ENCODE measurements at regions not wholly inside any gene's neighbourhood (a gene's known extent, or its start where the extent isn't known, plus 50 kb on each side); places are given as distances from the start of the nearest gene placed in this dataset.

DNA sequence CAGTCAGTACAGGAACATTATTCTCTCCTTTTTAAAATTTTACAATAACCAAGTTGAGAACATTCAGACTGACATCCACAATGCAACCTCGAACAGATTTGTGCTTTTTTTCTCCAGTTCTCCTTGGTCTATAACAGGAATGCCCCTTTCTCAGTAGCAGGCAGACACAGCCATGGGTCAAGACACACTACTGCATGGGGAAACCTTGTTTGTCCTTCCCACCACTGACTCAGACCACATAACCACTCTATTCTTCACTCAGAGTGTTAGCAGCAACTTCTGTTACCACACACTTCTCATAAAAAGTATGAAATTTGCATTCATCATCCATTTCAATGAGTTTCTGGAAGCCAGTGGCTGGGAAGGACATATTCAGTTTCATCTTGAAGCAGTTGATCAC lies 421.7 kb downstream of the ADRA2A start:
- no peak for DNase-seq (ENCODE audit: low read depth)

DNA sequence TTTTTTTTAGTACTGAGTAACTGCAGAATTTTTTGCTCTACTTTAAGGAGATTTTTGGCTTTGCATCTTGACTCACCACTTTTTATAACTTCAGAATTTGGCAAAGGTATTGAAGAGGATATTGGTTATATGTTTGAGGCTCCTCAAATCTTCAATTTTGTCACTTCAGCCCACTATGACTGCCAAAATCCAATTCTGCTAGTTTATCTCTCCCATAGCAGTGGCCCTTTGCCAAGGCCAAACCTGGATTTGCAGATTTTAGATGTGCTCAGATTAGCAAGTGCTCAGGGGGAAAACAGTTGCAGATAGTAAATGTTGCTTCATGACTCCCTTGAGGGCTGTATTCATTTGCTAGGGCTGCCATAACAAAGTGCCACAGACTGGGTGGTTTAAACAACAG lies 427.5 kb downstream of the ADRA2A start:
- DNase-seq (ENCODE audit: low read depth) = no peak

DNA sequence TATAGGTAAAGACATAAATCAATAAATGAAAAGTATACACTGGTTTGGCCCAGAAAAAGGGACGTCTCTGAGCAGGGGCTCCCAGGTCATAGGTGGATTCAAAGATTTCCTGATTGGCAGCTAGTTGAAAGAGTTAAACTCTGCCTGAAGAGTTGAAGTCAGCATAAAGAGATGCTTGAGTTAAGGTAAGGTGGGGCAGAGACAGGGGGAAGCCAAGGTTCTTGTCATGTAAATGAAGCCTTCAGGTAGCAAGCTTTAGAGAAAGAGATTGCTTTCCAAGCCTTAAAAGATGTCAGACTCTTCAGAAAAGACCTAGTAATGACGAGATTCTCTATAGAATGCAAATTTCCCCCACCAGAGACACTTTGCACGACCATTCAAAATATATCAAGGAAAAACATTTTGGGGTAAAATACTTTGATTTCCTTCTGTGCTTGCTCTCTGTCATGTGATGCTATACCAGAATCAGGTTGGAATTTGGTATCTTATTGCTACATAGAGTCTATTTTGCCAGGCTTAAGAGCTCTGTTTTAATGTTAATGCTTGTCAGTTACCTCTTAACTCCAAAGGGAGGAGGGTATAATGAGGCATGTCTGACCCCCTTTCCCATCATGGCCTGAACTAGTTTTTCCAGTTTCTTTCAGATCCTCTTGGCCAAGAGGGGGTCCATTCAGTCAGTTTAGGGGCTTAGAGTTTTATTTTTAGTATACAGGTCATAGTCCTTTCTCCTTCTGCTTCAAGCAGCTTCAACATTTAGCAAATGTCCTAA lies 429.6 kb downstream of the ADRA2A start:
- DNase-seq (ENCODE audit: low read depth) = no peak

DNA sequence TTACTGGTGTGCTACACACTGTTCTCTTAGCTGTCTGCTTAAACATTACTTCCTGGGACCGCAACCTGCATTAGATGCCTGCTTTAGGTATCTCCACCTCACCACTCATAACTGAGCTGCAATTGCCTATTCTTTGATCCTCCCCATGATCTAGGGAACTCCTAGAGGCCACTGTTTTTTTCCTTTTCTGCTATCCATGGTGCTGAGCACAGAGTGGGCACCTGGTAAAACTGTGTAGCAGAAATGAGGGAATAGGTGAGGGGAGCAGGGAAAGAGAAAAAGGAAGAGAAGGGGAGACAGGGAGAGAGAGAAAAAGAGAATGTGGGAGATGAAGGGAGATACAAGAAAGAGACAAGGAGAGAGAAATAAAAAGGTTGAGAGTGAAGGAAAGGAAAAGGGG lies 434.9 kb downstream of the ADRA2A start:
- DNase-seq (ENCODE audit: low read depth) = no peak

DNA sequence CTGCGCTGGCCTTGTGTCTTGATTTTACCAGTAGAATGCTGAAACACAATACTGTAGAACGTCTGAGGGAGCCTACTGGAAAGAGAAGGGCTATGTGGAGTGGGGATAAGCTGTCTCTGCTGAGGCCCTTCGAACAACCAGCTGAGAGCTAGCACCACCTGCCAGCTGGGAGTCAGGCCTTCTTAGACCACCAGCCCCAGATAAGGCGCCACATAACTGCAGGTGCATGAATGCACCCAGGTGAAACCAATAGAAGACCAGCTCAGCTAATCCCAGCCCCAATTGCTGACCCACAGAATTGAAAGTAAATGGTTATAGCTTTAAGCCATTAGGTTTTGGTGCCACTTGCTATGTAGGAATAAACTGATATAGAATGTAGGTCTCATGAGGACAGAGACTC lies 438.4 kb downstream of the ADRA2A start:
- no peak for DNase-seq (ENCODE audit: low read depth)

DNA sequence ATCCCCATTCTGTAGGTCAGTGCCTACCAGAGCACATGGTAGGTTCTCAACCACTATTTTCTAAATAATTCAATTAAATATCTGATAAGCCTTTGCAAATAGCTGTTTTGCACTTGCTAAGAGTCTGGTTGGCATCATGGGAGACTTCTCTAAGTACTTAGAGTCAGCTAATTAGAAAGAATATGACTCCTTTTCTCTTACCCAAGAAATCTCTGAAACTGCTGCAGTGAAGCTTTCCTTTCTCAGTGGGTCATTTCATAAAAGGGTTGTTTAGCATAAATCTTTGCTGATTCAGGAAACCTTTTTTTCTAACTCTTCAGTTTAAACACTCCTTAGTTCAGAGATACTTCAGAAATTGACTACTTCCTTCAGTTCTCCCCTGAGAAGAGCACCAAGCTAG lies 438.9 kb downstream of the ADRA2A start:
- DNase-seq (ENCODE audit: low read depth) = no peak

DNA sequence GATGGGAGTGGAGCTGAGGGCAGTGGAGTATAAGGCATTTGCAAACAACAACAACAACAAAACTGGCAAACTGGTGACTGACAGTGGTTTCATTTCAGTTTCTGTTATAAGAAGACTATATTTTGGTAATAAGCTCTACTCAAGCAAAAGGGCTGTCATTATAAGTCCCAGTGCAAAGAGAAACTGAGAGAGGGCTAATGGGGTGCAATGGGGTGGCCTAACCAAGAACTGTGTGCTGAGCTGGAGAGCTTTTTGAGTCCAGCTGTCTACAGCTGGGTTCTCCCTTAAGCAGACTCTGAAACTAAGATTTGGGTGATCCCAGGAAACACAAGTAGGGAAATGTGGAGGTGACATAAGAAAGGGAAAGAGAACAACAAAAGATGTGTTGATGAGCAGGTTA lies 439.3 kb downstream of the ADRA2A start:
- no peak for DNase-seq (ENCODE audit: low read depth)

DNA sequence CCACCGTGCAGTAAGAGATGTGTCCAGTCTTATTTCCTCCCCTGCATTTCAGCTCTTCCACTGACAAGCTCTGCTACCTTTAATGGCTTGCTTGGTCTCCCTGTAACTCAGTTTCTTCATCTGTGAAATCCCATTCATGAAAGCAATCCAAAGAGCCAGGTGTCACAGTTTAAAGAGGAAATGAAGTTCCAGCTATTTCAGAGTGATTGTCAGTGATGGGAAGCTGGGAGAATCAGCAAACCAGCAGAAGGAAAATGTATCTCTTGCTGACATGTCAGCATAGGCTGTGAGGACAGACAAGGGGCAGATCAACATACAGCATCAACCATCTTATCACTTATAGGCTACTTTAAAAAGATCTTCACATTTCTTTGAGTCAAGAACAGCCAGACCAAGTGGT lies 445.3 kb downstream of the ADRA2A start:
- DNase-seq (ENCODE audit: low read depth) = no peak

DNA sequence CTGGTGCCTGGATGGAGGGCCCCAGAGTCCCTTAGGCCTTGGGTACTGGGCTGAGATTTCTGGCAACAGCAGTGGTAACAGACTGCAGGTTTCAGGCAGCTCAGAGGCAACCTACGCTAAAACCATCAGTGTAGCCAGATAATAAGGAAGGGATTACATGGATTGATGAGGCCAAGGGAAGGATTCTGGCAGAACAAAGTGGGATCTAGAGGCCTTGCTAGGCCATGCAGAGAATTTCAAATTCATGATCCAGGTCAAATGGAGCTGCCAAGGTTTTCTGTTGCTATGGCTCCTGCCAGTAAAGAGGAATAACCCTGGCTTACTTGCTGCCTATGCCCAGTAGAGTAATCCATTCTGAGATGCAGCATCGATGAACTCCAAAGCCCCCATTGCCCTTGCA lies 445.7 kb downstream of the ADRA2A start:
- DNase-seq (ENCODE audit: low read depth) = no peak

DNA sequence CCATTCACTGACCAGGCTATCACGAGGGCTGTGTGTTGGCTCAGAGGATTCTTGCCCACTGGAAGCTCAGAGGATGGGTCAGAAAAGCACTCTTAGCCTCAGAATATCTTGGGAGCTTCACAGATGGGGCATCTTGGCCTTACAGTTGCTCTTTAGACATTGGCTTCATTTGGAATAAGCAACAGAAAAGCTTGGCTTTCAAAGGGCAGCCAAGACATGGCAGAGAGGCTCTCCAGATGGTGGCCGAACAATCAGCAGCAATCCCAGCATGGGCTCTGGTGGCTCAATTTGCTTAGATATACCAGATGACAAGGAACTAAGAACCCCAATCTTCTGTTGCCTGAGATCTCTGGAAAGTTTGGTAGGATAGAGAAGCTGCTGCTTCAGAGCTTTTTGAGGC lies 446.2 kb downstream of the ADRA2A start:
- DNase-seq (ENCODE audit: low read depth) = no peak

DNA sequence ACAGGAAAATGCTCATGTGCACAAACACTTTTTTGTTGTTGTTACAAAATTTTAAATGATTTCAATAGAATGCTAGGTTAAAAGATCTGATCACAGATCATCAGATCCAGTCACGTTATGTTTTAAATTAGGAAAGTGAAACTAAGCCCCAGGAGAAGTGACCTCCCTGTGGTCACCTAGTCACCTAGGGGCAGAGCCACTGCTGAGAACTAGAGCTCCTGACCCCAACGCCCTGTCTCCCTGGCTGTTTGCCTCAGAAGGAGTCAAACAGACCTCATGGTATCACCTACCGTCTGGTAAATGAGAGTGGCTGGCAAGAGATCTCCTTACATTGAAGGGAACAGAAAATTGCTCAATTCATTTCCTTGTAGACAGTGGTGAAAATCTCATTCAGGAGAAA lies 447.3 kb downstream of the ADRA2A start:
- DNase-seq (ENCODE audit: low read depth) = no peak

DNA sequence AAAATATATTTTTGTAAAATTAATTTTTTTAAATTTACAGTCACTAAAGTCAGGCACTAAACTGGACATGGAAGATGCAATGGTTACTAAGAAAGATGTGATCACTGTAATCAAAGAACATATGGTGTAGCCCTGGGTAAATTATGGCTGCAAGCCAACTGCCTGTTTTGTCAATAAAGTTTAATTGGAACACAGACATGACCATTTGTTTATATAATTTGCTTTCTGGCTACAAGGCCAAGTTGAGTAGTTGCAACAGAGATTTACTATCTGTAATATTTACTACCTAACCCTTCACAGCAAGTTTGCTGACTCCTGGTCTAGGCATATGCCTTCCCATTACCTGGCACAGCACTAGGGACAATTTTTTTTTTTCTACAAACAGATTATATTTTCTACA lies 448.9 kb downstream of the ADRA2A start:
- no peak for DNase-seq (ENCODE audit: low read depth)

DNA sequence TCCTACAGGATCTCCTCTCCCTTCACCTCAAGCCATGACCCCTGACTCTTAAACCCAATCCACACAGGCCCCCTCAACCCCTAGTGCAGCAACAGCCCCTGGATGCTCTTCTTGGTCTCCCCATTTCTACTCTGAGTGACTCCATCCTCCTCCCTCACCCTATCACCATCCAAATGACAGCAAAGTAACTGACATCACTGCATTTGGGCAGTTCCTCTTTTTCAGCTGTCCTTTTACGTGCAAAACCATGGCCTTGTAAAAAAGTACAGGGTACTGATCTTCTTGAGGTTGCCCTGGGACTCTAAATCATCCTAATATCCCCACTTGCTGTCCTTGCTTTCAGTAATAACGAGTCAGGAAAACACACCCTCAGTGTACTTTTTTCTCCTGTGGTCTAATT lies 454.9 kb downstream of the ADRA2A start:
- DNase-seq (ENCODE audit: low read depth) = no peak

DNA sequence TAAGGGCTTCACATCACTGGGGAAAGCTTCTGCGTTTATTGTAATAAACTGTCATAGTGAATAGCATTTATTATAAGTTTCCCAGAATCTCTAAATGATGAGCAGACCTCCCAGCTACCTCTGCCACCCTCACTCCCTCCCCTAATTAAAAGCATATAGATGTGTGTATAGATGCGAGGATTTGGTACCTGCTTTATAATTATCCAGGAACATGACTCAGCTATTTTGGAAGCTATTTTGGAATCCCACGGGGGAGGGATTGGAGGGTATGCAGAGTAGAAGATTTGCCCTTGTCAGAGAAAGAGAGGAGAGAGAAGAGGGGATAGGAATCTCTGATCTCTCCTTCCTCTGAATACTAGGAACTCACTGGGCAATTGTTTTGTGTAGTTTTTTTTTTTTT lies 455.3 kb downstream of the ADRA2A start:
- no peak for DNase-seq (ENCODE audit: low read depth)

DNA sequence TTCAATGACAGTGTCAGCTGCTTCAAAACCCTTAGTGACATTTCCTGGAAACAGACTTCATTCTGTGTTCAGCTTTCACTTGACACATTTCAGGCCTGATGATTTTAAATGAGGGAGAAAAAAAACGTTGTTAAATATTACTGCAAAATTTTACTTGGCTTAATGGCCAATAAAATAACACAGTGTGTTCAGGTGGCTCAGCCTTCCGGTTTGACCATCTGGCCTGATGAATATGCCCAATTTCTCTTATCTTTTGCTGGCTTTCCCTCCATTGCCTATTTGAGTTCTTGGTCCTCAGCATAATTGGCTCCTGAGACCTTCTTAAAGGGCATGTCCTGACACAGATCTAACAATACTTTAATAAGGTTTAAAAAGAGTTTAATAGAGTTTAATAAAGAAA lies 462.4 kb downstream of the ADRA2A start:
- no peak for DNase-seq (ENCODE audit: low read depth)

DNA sequence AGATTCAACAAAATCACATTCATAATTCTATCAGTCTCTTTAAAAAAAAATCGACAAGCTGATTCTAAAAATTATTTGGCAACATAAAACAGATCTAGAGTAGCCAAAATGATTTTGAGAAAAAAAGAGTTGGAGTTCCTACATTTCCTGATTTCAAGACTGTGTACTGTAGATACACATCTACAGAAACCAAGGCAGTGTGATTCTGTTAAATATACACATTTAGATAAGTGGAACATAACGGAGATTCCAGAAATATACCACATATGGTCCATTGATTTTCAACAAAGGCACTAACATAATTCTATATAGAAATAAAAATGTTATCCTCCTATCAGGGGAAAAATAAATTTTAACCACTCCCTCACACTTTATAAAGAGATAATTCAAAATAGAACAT lies 467.0 kb downstream of the ADRA2A start:
- no peak for DNase-seq (ENCODE audit: low read depth)

DNA sequence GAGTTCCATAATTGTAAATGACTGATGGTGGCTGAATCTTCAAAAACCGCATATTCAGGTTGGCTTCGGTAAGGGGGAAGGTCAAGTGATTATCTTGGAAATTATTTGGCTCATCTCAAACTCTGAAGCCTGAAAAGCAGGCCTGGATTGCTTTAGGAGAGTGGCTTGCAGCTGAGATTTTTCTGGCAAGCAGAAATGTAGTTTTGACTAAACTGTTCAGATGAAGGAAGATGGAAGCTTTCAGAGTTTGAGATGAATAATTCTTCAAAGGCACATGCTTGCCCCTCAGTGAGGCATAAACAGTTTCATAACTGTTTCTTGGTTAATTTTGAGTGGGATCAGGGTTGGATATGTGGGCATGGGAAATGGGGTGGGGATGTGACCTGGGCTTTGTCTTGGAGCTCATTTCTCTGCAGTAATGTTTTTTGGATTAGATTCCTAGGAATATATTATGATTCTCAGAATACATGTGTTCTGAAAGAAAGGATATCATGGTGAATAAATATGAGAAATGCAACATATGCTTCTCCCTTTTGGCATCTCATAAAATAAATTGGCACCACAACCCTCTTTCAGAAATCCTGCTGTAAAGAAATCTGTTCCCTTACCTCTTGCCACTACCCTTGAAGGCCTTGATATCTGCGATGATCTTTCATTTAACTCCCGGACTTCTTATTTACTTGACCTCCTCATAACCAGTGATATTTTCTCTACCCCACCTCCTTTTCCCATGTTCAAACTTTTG lies 469.2 kb downstream of the ADRA2A start:
- DNase-seq (ENCODE audit: low read depth) = no peak

DNA sequence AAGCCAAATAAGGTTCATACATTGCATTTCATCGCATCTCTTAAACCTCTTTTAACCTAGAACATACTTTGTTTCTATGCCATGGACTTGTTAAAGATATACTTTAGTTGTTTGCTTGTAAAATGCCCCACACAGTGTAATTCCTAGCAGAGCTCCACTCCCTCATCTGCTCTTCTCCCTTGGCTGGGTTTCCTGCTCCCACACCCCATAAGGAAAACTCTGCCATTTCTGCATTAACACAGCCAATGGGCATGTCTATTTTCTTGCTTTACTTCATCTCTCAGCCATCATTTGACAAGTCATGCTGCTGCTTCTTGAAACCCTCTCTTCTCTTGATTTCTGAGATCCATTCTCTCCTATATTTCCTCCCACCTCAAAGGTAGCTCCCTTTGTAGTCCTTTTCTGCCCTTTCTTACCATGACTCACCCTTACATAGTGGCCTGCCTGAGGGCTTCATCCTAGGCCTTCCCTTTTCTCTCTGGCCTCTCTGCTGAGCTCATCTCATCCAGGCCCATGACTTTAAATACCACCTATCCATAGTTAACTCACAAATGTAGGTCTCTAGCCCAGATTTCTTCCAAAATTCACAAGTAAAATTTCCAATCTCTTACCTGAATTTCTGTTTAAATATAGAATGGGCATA lies 471.4 kb downstream of the ADRA2A start:
- peak; percentile 8 for DNase-seq (ENCODE audit: low read depth)

DNA sequence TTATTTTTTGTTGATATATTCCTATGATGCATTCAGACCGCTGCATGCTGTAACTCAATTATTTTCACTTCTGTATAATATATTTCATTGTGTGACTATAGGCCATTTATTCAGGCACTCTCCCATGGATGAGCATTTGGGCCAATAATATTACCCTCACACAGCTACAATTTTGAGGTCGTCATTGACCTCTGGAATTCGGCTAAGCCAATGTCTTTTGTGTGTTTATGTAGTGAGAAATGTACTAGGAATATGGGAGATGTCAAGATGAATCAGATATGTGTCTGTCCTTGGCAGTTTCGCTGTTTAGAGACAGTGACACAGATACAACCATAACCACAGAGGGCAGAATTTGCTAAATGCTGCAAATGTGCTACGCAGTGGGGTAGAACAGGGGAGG lies 474.2 kb downstream of the ADRA2A start:
- DNase-seq (ENCODE audit: low read depth) = peak; percentile 37

DNA sequence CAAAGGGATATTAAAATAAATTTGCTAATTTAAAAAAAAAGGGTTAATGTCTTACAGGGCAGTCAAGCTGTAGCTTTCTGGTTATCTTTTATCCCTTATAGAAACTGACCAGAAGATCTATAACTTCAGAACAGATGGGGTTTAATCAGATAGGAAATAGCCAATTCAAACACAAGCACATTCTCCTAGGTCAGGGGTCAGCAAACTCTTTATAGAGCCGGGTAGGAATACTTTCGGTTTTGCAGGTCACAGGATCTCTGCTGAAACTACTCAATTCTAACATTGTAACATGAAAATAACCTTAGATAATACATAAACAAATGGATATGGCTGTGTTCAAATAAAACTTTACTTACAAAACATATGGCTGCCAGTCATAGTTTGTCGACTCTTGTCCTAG lies 479.8 kb downstream of the ADRA2A start:
- no peak for DNase-seq (ENCODE audit: low read depth)

DNA sequence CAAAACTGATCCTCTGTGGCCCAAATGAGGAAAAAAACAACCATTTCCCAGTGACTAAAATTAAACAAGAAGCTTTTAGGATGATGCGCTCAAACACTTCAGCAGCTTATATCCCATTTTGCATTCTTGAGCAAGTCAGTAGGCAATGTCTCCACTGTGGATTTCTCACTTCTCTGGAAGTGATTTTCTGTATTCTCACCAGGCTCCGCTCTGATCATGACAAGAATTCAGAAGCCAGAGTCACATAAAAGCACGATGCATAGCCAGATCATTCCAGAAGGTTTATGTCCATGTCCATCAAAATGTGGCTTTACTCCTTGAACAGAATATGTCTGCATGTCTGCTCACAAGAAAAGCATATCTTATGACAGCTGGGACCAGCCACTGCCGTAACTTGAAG lies 481.4 kb downstream of the ADRA2A start:
- DNase-seq (ENCODE audit: low read depth) = no peak

DNA sequence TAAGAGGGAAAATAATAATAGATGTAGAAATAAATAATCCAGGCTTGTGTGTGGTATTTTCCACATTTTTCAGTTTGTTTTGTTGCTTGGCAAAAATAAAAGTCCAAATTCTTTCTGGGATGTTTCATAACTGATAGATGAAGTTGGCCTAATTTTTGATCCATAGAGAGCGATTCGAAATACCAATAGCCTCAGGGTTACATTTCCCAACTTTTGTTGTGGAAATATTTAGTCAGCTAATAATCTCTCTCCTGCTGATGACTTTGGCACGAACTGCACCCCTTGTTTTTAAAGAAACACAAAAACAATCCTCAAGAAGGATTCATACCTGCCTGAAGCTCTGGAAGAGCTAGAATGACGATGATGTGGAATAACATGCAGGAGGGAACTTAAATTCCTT lies 483.2 kb downstream of the ADRA2A start:
- DNase-seq (ENCODE audit: low read depth) = no peak

DNA sequence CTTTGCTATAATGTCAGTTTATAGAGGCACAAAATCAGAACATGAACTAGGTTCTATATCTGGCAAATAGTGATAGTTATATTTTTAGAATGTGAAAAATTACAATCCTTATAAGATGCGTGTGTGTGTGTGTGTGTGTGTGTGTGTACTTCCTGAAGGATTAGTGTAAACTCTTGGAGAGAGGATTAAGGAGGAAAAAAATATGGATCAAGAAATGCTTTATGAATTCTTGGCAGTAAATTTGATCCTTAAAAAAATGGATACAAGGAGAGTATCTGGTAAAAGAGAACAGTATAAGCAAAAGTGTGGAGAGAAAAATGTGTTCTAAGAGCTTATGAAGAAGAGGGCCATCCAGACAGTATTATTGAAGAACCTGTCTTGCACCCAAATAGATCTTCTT lies 484.3 kb downstream of the ADRA2A start:
- no peak for DNase-seq (ENCODE audit: low read depth)
